Activated CD8-positive, alpha-beta T cell treated with anti-CD3 and anti-CD28 coated beads for 36 hours (primary cell): ENCODE measurements at regions not wholly inside any gene's neighbourhood (a gene's known extent, or its start where the extent isn't known, plus 50 kb on each side); places are given as distances from the start of the nearest gene placed in this dataset.
A peak's percentile ranks its signal among the peaks of the same experiment; 100 is the strongest.

Experiments used
- ATAC-seq: fragments of 200-7000 bp; cut with Tn5 transposase; one replicate; pipeline ENCODE4 v1.10.0; 2021; ENCODE audit warnings: mild to moderate bottlenecking, moderate library complexity
- CTCF ChIA-PET: fragments of 350-600 bp; sonication (Branson Sonifier 250); formaldehyde crosslinking; loops from one replicate; lab custom pipeline; 2021; ENCODE audit warnings: antibody characterized with exemption; lab: Charles Lee
- POLR2A ChIA-PET: fragments of 350-600 bp; sonication (Branson Sonifier 250); formaldehyde crosslinking; loops from one replicate; lab custom pipeline; 2021; ENCODE audit warnings: antibody characterized with exemption; lab: Charles Lee
- DNase-seq: peaks from one replicate; pipeline ENCODE4 v3.0.0-alpha.2; 2020
- H3K27ac Mint-ChIP-seq: one replicate; pipeline ENCODE4 v1.8.0; 2021; ENCODE audit warnings: mild to moderate bottlenecking, mixed read lengths
- H3K27me3 Mint-ChIP-seq: one replicate; pipeline ENCODE4 v1.8.0; 2021; ENCODE audit warnings: mixed read lengths
- H3K36me3 Mint-ChIP-seq: one replicate; pipeline ENCODE4 v1.8.0; 2021; ENCODE audit warnings: low read depth, mixed read lengths
- H3K4me1 Mint-ChIP-seq: one replicate; pipeline ENCODE4 v1.8.0; 2021; ENCODE audit warnings: low read depth, mixed read lengths
- H3K4me3 Mint-ChIP-seq: one replicate; pipeline ENCODE4 v1.8.0; 2021; ENCODE audit warnings: mild to moderate bottlenecking, moderate library complexity, mixed read lengths
- H3K9me3 Mint-ChIP-seq: one replicate; pipeline ENCODE4 v1.8.0; 2021; ENCODE audit warnings: mixed read lengths
- intact Hi-C: fragments of 100-400 bp; cut with micrococcal nuclease; formaldehyde crosslinking; loops from one replicate; pipeline ENCODE4 v1.10.0; 2022
- TF ChIP-seq, protein P1 (sequence below): fragments of 200-600 bp; IDR thresholded peaks from one replicate; pipeline ENCODE4 v1.8.0; 2022; ENCODE audit warnings: antibody characterized with exemption, mild to moderate bottlenecking

DNA sequence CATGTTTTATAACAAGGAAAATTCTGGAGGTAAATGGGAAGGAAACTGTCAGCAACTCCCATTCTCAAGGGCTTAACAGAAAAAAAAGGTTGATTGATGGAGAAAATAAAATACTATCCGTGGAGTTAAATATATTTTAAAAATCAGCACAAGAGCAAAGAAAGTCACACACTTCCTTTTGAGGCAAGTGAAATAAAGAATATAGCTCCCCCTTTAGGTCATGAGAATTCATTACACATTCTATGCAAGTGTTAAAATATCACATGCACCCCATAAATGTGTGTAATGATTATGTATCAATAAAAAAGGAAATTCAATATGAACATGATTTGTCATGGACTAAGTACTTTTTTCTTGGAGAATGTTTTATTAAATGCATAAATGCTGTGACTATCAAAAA is 349.2 kb downstream of the TPBG start:
- Mint-ChIP-seq H3K27ac (no peak overlapping the region), H3K4me3 (no peak overlapping the region), H3K4me1 (no peaks in the 10 kb centered on the region), H3K36me3 (no peaks in the 10 kb centered on the region), H3K27me3 (peaks cover 5% of the 10 kb centered on the region), H3K9me3 (no peaks in the 10 kb centered on the region)
- intact Hi-C loops, result no loop called here
- TF ChIP-seq, protein P1, sequence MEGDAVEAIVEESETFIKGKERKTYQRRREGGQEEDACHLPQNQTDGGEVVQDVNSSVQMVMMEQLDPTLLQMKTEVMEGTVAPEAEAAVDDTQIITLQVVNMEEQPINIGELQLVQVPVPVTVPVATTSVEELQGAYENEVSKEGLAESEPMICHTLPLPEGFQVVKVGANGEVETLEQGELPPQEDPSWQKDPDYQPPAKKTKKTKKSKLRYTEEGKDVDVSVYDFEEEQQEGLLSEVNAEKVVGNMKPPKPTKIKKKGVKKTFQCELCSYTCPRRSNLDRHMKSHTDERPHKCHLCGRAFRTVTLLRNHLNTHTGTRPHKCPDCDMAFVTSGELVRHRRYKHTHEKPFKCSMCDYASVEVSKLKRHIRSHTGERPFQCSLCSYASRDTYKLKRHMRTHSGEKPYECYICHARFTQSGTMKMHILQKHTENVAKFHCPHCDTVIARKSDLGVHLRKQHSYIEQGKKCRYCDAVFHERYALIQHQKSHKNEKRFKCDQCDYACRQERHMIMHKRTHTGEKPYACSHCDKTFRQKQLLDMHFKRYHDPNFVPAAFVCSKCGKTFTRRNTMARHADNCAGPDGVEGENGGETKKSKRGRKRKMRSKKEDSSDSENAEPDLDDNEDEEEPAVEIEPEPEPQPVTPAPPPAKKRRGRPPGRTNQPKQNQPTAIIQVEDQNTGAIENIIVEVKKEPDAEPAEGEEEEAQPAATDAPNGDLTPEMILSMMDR, result peak; percentile 59
- ATAC-seq (no peak), DNase-seq (no peak)
- ChIA-PET CTCF (interaction anchor here (0.7 to 1.6 kb wide), 9 partner anchors 11 to 341 kb away, joined by 3 read pairs; no protein-coding TSS in a partner anchor), POLR2A (no interaction called here)

DNA sequence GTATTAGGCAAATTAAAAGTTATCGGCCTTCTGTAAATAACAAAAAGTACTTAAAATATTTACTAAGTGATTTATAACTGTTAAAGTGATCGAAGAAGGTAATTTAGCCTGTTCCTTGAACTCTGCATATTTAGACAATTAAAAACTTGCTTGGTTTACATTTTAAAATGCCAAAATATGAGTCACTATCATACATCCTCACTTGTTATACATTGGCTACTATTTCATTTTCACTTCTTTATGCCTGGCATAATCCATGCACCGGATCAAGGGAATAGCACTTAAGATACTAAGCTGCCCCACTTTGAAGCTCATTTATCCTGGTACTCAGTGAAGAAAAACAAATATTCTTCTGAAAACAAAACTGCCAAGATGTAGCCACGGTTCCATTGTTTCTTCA is 344.6 kb downstream of the UBE3D start:
- DNase-seq (no peak), ATAC-seq (no peak)
- Mint-ChIP-seq H3K4me1 (no peaks in the 10 kb centered on the region), H3K4me3 (no peak overlapping the region), H3K9me3 (peaks cover 4% of the 10 kb centered on the region), H3K36me3 (no peaks in the 10 kb centered on the region), H3K27ac (no peak overlapping the region), H3K27me3 (no peaks in the 10 kb centered on the region)
- CTCF ChIA-PET, result no interaction called here
- intact Hi-C loops, result no loop called here
- TF ChIP-seq, protein P1, result no peak
- POLR2A ChIA-PET, result no interaction called here

DNA sequence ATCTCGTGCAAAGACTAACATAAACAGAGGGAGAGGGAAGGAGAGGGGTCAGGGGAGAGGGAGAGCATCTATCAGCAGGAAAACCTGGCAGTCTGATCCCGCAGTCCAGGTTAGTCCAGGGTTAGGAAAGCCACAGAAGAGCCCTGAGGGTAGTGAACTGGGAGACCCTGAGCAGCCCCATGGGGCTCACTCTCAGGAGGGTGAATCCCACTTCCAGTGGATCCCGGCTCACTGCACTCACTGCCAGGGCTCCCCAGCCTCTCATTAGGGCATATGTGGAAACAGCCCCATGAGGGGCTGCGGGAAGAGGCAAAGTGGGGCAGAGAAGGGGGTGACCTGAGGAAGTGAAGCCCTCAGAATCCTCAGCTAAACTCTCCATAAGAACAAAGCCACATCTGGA is 329.9 kb downstream of the UBE3D start:
- POLR2A ChIA-PET, result no interaction called here
- H3K27me3 Mint-ChIP-seq, result peaks cover 7% of the 10 kb centered on the region
- H3K4me1 Mint-ChIP-seq, result no peaks in the 10 kb centered on the region
- CTCF ChIA-PET, result no interaction called here
- no peaks in the 10 kb centered on the region for H3K9me3 Mint-ChIP-seq
- no peak for ATAC-seq
- TF ChIP-seq, protein P1, result no peak
- intact Hi-C loops, result no loop called here
- DNase-seq, result no peak
- H3K4me3 Mint-ChIP-seq, result no peak overlapping the region
- H3K36me3 Mint-ChIP-seq, result no peaks in the 10 kb centered on the region
- H3K27ac Mint-ChIP-seq, result no peak overlapping the region

DNA sequence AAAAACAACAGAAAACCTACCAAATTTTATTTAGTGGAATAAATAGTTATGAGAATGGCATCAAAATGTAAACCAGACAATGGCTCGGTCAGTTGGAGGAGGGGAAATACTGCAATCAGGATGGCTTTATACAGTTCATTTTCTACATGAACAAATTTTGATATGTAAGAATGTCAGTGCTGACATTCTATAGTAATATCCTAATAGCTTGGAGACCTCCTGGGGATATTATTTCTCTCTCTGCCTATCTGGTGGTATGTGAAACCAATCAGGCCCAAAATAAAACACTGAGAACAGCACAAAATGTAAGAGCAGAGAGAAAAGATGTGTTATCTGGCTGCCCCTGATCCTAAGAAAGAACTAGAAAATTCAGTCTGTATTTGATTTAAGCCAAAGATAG is 327.7 kb downstream of the UBE3D start:
- no peaks in the 10 kb centered on the region for H3K4me1 Mint-ChIP-seq
- ChIA-PET CTCF (no interaction called here), POLR2A (no interaction called here)
- no peaks in the 10 kb centered on the region for H3K9me3 Mint-ChIP-seq
- no peaks in the 10 kb centered on the region for H3K36me3 Mint-ChIP-seq
- peaks cover 9% of the 10 kb centered on the region for H3K27me3 Mint-ChIP-seq
- H3K4me3 Mint-ChIP-seq, result no peak overlapping the region
- H3K27ac Mint-ChIP-seq, result no peak overlapping the region
- TF ChIP-seq, protein P1, result no peak
- no peak for ATAC-seq
- intact Hi-C loops, result no loop called here
- DNase-seq, result no peak

DNA sequence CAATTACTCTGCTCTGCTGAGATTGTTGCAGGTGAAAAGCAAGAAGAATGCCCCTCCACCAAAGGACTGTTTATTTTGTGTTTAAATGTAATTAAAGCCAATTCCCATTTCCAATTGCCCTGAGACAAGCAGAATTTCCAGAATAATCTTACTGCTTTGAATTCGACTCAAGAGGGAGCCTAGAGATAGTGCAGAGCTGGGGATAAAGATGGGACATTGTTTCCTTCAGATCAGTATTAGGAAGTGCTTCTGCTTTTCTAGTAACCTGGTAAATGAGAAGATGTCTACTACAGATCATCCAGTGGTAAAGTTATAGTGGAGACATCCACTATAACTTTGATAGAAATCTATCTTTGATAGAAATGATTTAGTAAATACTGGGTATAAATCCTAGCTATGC is 326.9 kb downstream of the UBE3D start:
- Mint-ChIP-seq H3K27ac (no peak overlapping the region), H3K36me3 (no peaks in the 10 kb centered on the region), H3K4me1 (no peaks in the 10 kb centered on the region), H3K4me3 (no peak overlapping the region), H3K27me3 (peaks cover 10% of the 10 kb centered on the region), H3K9me3 (no peaks in the 10 kb centered on the region)
- CTCF ChIA-PET, result no interaction called here
- ATAC-seq, result no peak
- intact Hi-C loops, result no loop called here
- DNase-seq, result no peak
- TF ChIP-seq, protein P1, result no peak
- POLR2A ChIA-PET, result no interaction called here
